ENCODE measurements at regions not wholly inside any gene's neighbourhood (a gene's known extent, or its start where the extent isn't known, plus 50 kb on each side); places are given as distances from the start of the nearest gene placed in this dataset.

- TF ChIP-seq, protein P1, sequence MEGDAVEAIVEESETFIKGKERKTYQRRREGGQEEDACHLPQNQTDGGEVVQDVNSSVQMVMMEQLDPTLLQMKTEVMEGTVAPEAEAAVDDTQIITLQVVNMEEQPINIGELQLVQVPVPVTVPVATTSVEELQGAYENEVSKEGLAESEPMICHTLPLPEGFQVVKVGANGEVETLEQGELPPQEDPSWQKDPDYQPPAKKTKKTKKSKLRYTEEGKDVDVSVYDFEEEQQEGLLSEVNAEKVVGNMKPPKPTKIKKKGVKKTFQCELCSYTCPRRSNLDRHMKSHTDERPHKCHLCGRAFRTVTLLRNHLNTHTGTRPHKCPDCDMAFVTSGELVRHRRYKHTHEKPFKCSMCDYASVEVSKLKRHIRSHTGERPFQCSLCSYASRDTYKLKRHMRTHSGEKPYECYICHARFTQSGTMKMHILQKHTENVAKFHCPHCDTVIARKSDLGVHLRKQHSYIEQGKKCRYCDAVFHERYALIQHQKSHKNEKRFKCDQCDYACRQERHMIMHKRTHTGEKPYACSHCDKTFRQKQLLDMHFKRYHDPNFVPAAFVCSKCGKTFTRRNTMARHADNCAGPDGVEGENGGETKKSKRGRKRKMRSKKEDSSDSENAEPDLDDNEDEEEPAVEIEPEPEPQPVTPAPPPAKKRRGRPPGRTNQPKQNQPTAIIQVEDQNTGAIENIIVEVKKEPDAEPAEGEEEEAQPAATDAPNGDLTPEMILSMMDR (IDR thresholded peaks at IDR 0.05) = no peak
- TF ChIP-seq POLR2A (IDR thresholded peaks at IDR 0.05) (no peak), POLR2AphosphoS5 (IDR thresholded peaks at IDR 0.05) (no peak)
These were observed 159.3 kb upstream of the NEBL start for GRCh38 chr10:21056461-21056860.
